PC-3 (cell line): ENCODE measurements at regions not wholly inside any gene's neighbourhood (a gene's known extent, or its start where the extent isn't known, plus 50 kb on each side); places are given as distances from the start of the nearest gene placed in this dataset.

ENCODE experiments used
- ATAC-seq: fragments of 200-7000 bp; cut with Tn5 transposase; 2 replicates; pipeline ENCODE4 v1.9.1; 2020; ENCODE audit warnings: mild to moderate bottlenecking, moderate library complexity
- BruUV-seq: library from RNA; stranded (reverse); fragments of 400-500 nt; replicated peaks from 2 replicates; lab custom pipeline; 2021; lab: Mats Ljungman, UMichigan
- CTCF ChIA-PET: fragments of 300-600 bp; sonication (Branson Sonifier 250); formaldehyde crosslinking; loops from one replicate; lab custom pipeline; 2022; ENCODE audit warnings: antibody characterized with exemption; lab: Charles Lee
- POLR2A ChIA-PET: fragments of 300-600 bp; sonication (Branson Sonifier 250); formaldehyde crosslinking; loops from one replicate; lab custom pipeline; 2022; ENCODE audit warnings: antibody characterized with exemption; ENCODE audit not compliant: unreplicated experiment; lab: Charles Lee
- DNase-seq: peaks from one replicate; pipeline ENCODE4 v3.0.0-alpha.2; 2015
- H2AFZ ChIP-seq: fragments of 300-600 bp; sonication (generic); 2 replicates; pipeline ENCODE4 v1.6.0; 2016; ENCODE audit warnings: antibody characterized with exemption, low read length
- H3F3A ChIP-seq: fragments of 300-600 bp; sonication (generic); one replicate; pipeline ENCODE4 v1.6.0; 2017; ENCODE audit warnings: antibody characterized with exemption, low read length, control low read depth, mild to moderate bottlenecking; ENCODE audit not compliant: unreplicated experiment
- H3K27ac ChIP-seq: fragments of 300-600 bp; sonication (generic); 2 replicates; pipeline ENCODE4 v1.5.1; 2016; ENCODE audit warnings: mild to moderate bottlenecking, low read length
- H3K27me3 ChIP-seq: fragments of 300-600 bp; sonication (generic); 2 replicates; pipeline ENCODE4 v1.6.1; 2016; ENCODE audit warnings: low read length, mixed read lengths
- H3K36me3 ChIP-seq: fragments of 300-600 bp; sonication (generic); 2 replicates; pipeline ENCODE4 v1.6.1; 2016; ENCODE audit warnings: low read depth, mixed run types, low read length, mixed read lengths
- H3K4me1 ChIP-seq: fragments of 300-600 bp; sonication (generic); 2 replicates; pipeline ENCODE4 v1.5.1; 2016; ENCODE audit warnings: low read length; ENCODE audit not compliant: insufficient read depth
- H3K4me2 ChIP-seq: fragments of 300-600 bp; sonication (generic); 2 replicates; pipeline ENCODE4 v1.6.0; 2016; ENCODE audit warnings: low read length
- H3K4me3 ChIP-seq: fragments of 300-600 bp; sonication (generic); 2 replicates; pipeline ENCODE4 v1.5.1; 2016; ENCODE audit warnings: mild to moderate bottlenecking, low read length, mixed read lengths
- H3K79me2 ChIP-seq: fragments of 300-600 bp; sonication (generic); 2 replicates; pipeline ENCODE4 v1.6.1; 2017; ENCODE audit warnings: low read length, mixed read lengths
- H3K9ac ChIP-seq: fragments of 300-600 bp; sonication (generic); 2 replicates; pipeline ENCODE4 v1.6.0; 2016; ENCODE audit warnings: mild to moderate bottlenecking, low read length
- H3K9me2 ChIP-seq: fragments of 300-600 bp; sonication (generic); replicated peaks from 2 replicates; pipeline ENCODE4 v1.6.1; 2016; ENCODE audit warnings: mixed run types, low read length, mixed read lengths
- H3K9me3 ChIP-seq: fragments of 300-600 bp; sonication (generic); 2 replicates; pipeline ENCODE4 v1.6.1; 2016; ENCODE audit warnings: low read length, mixed read lengths
- H4K20me1 ChIP-seq: fragments of 300-600 bp; sonication (generic); 2 replicates; pipeline ENCODE4 v1.6.1; 2016; ENCODE audit warnings: low read length, mixed read lengths
- CTCF ChIP-seq: fragments of 300-600 bp; sonication (generic); conservative IDR thresholded peaks from 2 replicates; pipeline ENCODE4 v1.5.1; 2017; ENCODE audit warnings: antibody characterized with exemption, low read depth, mild to moderate bottlenecking, low read length
- EZH2 ChIP-seq: fragments of 300-600 bp; sonication (generic); IDR thresholded peaks from one replicate; pipeline ENCODE4 v1.6.1; 2017; ENCODE audit warnings: antibody characterized with exemption, mild to moderate bottlenecking, low read length; ENCODE audit not compliant: unreplicated experiment
- EZH2phosphoT487 ChIP-seq: fragments of 300-600 bp; sonication (generic); IDR thresholded peaks from 2 replicates; pipeline ENCODE4 v1.6.1; 2018; ENCODE audit warnings: mild to moderate bottlenecking, antibody characterized with exemption, low read length, borderline replicate concordance
- intact Hi-C: fragments of 100-400 bp; cut with micrococcal nuclease; formaldehyde crosslinking; loops from 2 replicates; pipeline ENCODE4 v1.9.0; 2023

- Histone ChIP-seq H3F3A (no peaks in the 10 kb centered on the region), H3K27ac (no peak overlapping the region), H3K4me3 (no peak overlapping the region), H2AFZ (no peak overlapping the region), H3K79me2 (no peaks in the 10 kb centered on the region), H3K9me2 (no peaks in the 10 kb centered on the region), H3K4me1 (peaks cover 14% of the 10 kb centered on the region; the same call in 1 of the 2 replicates), H3K27me3 (no peaks in the 10 kb centered on the region), H4K20me1 (no peaks in the 10 kb centered on the region), H3K4me2 (no peak overlapping the region), H3K36me3 (no peaks in the 10 kb centered on the region), H3K9ac (no peak overlapping the region), H3K9me3 (no peaks in the 10 kb centered on the region)
- intact Hi-C loops, result no loop called here
- no peak for ATAC-seq
- BruUV-seq, result no TSS peak
- TF ChIP-seq CTCF, result no peak
- no peak for TF ChIP-seq EZH2phosphoT487
- no peak for TF ChIP-seq EZH2
- POLR2A ChIA-PET, result no interaction called here
- no peak for DNase-seq
- CTCF ChIA-PET, result no interaction called here
Observed at GRCh38 chr1:191698246-191698645, 460.0 kb upstream of the RGS18 start.

GRCh38 chr1:191699343-191699742 is 458.9 kb upstream of the RGS18 start:
- H3K79me2 ChIP-seq, result no peaks in the 10 kb centered on the region
- H3K9ac ChIP-seq, result no peak overlapping the region
- no peaks in the 10 kb centered on the region for H4K20me1 ChIP-seq
- BruUV-seq, result no TSS peak
- ChIA-PET CTCF (no interaction called here), POLR2A (no interaction called here)
- no peak overlapping the region for H3K27ac ChIP-seq
- H3F3A ChIP-seq, result no peaks in the 10 kb centered on the region
- no peak overlapping the region for H3K4me2 ChIP-seq
- no peaks in the 10 kb centered on the region for H3K36me3 ChIP-seq
- TF ChIP-seq CTCF (no peak), EZH2 (no peak), EZH2phosphoT487 (no peak)
- DNase-seq (no peak), ATAC-seq (no peak)
- no peaks in the 10 kb centered on the region for H3K9me3 ChIP-seq
- H2AFZ ChIP-seq, result no peak overlapping the region
- H3K9me2 ChIP-seq, result no peaks in the 10 kb centered on the region
- H3K4me3 ChIP-seq, result no peak overlapping the region
- H3K27me3 ChIP-seq, result no peaks in the 10 kb centered on the region
- H3K4me1 ChIP-seq, result peaks cover 14% of the 10 kb centered on the region; the same call in 1 of the 2 replicates
- intact Hi-C loops, result no loop called here

GRCh38 chr1:191700922-191701321 is 457.3 kb upstream of the RGS18 start:
- Histone ChIP-seq H3K9ac (no peak overlapping the region), H3K79me2 (no peaks in the 10 kb centered on the region), H3K9me3 (no peaks in the 10 kb centered on the region), H3F3A (no peaks in the 10 kb centered on the region), H2AFZ (no peak overlapping the region), H3K27ac (no peak overlapping the region), H3K4me1 (peaks cover 14% of the 10 kb centered on the region; the same call in 1 of the 2 replicates), H3K27me3 (no peaks in the 10 kb centered on the region), H3K4me3 (no peak overlapping the region), H4K20me1 (no peaks in the 10 kb centered on the region), H3K36me3 (no peaks in the 10 kb centered on the region), H3K4me2 (no peak overlapping the region), H3K9me2 (no peaks in the 10 kb centered on the region)
- ChIA-PET CTCF (no interaction called here), POLR2A (no interaction called here)
- TF ChIP-seq EZH2 (no peak), CTCF (no peak), EZH2phosphoT487 (no peak)
- DNase-seq, result no peak
- intact Hi-C loops, result no loop called here
- ATAC-seq, result no peak
- no TSS peak for BruUV-seq
